Fibroblast of lung (primary cell): ENCODE measurements at regions not wholly inside any gene's neighbourhood (a gene's known extent, or its start where the extent isn't known, plus 50 kb on each side); places are given as distances from the start of the nearest gene placed in this dataset.

Source experiments
- DNase-seq, 2 donors: peaks; one replicate each; pipeline versions ENCODE4 v3.0.0 to v3.0.0-alpha.2; 2010; ENCODE audit warnings: low read depth in 2 of 2
- H2AFZ ChIP-seq: 2 replicates; pipeline ENCODE4 v1.5.1; 2012; ENCODE audit warnings: low read length, control low read depth, inconsistent platforms
- H3K27ac ChIP-seq: 2 replicates; pipeline ENCODE4 v1.5.1; 2011; ENCODE audit warnings: low read length, control low read depth; ENCODE audit not compliant: insufficient read depth
- H3K27me3 ChIP-seq: 2 replicates; pipeline ENCODE4 v1.5.1; 2011; ENCODE audit warnings: mild to moderate bottlenecking, low read length; ENCODE audit not compliant: control insufficient read depth, insufficient read depth
- H3K36me3 ChIP-seq: 2 replicates; pipeline ENCODE4 v1.5.1; 2011; ENCODE audit warnings: low read length; ENCODE audit not compliant: control insufficient read depth, insufficient read depth
- H3K4me1 ChIP-seq: 2 replicates; pipeline ENCODE4 v1.5.1; 2011; ENCODE audit warnings: low read length; ENCODE audit not compliant: control insufficient read depth, insufficient read depth; ENCODE audit errors: extremely low read depth
- H3K4me2 ChIP-seq: 2 replicates; pipeline ENCODE4 v1.5.1; 2011; ENCODE audit warnings: low read length, control low read depth; ENCODE audit not compliant: insufficient read depth; ENCODE audit errors: extremely low read depth
- H3K4me3 ChIP-seq, 4 experiments: fragments of 200-600 bp in 1 of 4; sonication (generic) in 1 of 4; replicated peaks in 1 of 4; 2 replicates each; pipeline ENCODE4 v1.5.1; 2011 to 2016; ENCODE audit warnings: low read length in 4 of 4, low read depth in 3 of 4, mild to moderate bottlenecking in 3 of 4, control low read depth in 2 of 4, inconsistent platforms in 1 of 4, mixed read lengths in 1 of 4; ENCODE audit not compliant: insufficient read depth in 1 of 4; ENCODE audit errors: control extremely low read depth in 1 of 4
- H3K79me2 ChIP-seq: 2 replicates; pipeline ENCODE4 v1.5.1; 2012; ENCODE audit warnings: mild to moderate bottlenecking, low read length, inconsistent platforms; ENCODE audit not compliant: control insufficient read depth, insufficient read depth
- H3K9ac ChIP-seq: 2 replicates; pipeline ENCODE4 v1.5.1; 2011; ENCODE audit warnings: mild to moderate bottlenecking, low read length, control low read depth; ENCODE audit not compliant: insufficient read depth
- H3K9me3 ChIP-seq: 2 replicates; pipeline ENCODE4 v1.5.1; 2012; ENCODE audit warnings: low read depth, low read length; ENCODE audit not compliant: control insufficient read depth, insufficient read depth
- H4K20me1 ChIP-seq: 2 replicates; pipeline ENCODE4 v1.5.1; 2011; ENCODE audit warnings: low read length; ENCODE audit not compliant: control insufficient read depth, insufficient read depth; ENCODE audit errors: extremely low read depth
- EZH2 ChIP-seq: IDR thresholded peaks from 2 replicates; pipeline ENCODE4 v1.5.1; 2012; ENCODE audit warnings: low read length, control low read depth, mild to moderate bottlenecking; ENCODE audit errors: missing control alignments
- TF ChIP-seq, protein P1 (sequence below), 2 donors: IDR thresholded peaks in 1 of 2; conservative IDR thresholded peaks in 1 of 2; 1 replicate in 1 of 2; 2 replicates in 1 of 2; pipeline ENCODE4 v1.5.1; 2011 to 2012; ENCODE audit warnings: low read length in 2 of 2, control low read depth in 1 of 2, inconsistent platforms in 1 of 2, low read depth in 1 of 2, mild to moderate bottlenecking in 1 of 2

- H3K27ac ChIP-seq = no peak overlapping the region
- no peaks in the 10 kb centered on the region for H3K4me1 ChIP-seq
- no peaks in the 10 kb centered on the region for H3K79me2 ChIP-seq
- H4K20me1 ChIP-seq = no peaks in the 10 kb centered on the region
- H3K4me2 ChIP-seq = no peak overlapping the region
- peak in 1 of 2 donors; percentile 6 for DNase-seq
- no peak overlapping the region for H2AFZ ChIP-seq
- no peak overlapping the region for H3K4me3 ChIP-seq
- no peaks in the 10 kb centered on the region for H3K27me3 ChIP-seq
- no peak overlapping the region for H3K9ac ChIP-seq
- no peaks in the 10 kb centered on the region for H3K9me3 ChIP-seq
- TF ChIP-seq EZH2 = no peak
- TF ChIP-seq, protein P1, sequence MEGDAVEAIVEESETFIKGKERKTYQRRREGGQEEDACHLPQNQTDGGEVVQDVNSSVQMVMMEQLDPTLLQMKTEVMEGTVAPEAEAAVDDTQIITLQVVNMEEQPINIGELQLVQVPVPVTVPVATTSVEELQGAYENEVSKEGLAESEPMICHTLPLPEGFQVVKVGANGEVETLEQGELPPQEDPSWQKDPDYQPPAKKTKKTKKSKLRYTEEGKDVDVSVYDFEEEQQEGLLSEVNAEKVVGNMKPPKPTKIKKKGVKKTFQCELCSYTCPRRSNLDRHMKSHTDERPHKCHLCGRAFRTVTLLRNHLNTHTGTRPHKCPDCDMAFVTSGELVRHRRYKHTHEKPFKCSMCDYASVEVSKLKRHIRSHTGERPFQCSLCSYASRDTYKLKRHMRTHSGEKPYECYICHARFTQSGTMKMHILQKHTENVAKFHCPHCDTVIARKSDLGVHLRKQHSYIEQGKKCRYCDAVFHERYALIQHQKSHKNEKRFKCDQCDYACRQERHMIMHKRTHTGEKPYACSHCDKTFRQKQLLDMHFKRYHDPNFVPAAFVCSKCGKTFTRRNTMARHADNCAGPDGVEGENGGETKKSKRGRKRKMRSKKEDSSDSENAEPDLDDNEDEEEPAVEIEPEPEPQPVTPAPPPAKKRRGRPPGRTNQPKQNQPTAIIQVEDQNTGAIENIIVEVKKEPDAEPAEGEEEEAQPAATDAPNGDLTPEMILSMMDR (conservative IDR thresholded peaks at IDR 0.05 in 1 of 2, IDR thresholded peaks at IDR 0.05 in 1 of 2; ENCODE audit: low read depth in 1 of 2, low read length in 2 of 2) = no peak
- H3K36me3 ChIP-seq = no peaks in the 10 kb centered on the region
Measured at GRCh38 chr13:91017669-91018053, 329.8 kb upstream of the MIR17HG start.

- Histone ChIP-seq H3K9me3 (no peaks in the 10 kb centered on the region), H3K36me3 (no peaks in the 10 kb centered on the region), H3K4me3 (no peak overlapping the region), H3K4me2 (no peak overlapping the region), H4K20me1 (no peaks in the 10 kb centered on the region), H3K9ac (no peak overlapping the region), H3K27ac (no peak overlapping the region), H2AFZ (no peak overlapping the region), H3K79me2 (no peaks in the 10 kb centered on the region), H3K4me1 (no peaks in the 10 kb centered on the region), H3K27me3 (no peaks in the 10 kb centered on the region)
- DNase-seq = no peak
- no peak for TF ChIP-seq EZH2
- TF ChIP-seq, protein P1 (conservative IDR thresholded peaks at IDR 0.05 in 1 of 2, IDR thresholded peaks at IDR 0.05 in 1 of 2; ENCODE audit: low read depth in 1 of 2, low read length in 2 of 2) = no peak
Measured at GRCh38 chr13:91020461-91021034, 326.9 kb upstream of the MIR17HG start.

DNA sequence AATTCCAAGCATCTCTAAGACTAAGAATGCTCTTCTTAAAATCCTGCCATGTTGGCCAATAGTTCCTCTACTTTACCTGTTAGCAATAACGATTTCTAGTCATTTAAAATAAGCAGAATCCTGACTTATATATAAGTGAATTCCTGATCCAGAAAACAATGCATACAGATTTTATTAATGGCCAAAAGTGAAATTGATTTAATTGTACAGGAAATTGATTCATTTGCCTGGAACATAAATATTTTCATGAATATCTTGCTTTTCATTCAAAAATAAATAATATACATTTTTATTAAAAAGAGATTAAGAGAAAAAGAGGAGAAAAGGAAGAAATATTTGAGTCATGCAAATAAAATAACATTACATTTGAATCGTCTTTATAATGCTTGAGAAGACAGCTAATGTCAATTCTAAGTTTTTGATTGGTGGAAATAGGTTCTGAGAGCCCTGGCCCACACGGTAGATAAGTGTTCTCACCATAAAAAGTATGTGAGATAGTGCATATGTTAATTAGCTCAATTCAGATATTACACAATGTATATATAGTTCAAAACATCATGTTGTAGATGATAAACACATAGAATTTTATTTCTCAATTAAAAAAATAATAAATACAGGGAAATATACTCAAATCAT is 323.2 kb upstream of the MIR17HG start:
- Histone ChIP-seq H3K9me3 (no peaks in the 10 kb centered on the region), H3K79me2 (no peaks in the 10 kb centered on the region), H3K4me2 (no peak overlapping the region), H3K4me3 (no peak overlapping the region), H4K20me1 (no peaks in the 10 kb centered on the region), H3K4me1 (no peaks in the 10 kb centered on the region), H3K36me3 (no peaks in the 10 kb centered on the region), H3K27ac (no peak overlapping the region), H2AFZ (no peak overlapping the region), H3K9ac (no peak overlapping the region), H3K27me3 (no peaks in the 10 kb centered on the region)
- TF ChIP-seq, protein P1 (conservative IDR thresholded peaks at IDR 0.05 in 1 of 2, IDR thresholded peaks at IDR 0.05 in 1 of 2; ENCODE audit: low read depth in 1 of 2, low read length in 2 of 2) = no peak
- TF ChIP-seq EZH2 = no peak
- DNase-seq = no peak
